ENCODE measurements at regions not wholly inside any gene's neighbourhood (a gene's known extent, or its start where the extent isn't known, plus 50 kb on each side); places are given as distances from the start of the nearest gene placed in this dataset.

DNA sequence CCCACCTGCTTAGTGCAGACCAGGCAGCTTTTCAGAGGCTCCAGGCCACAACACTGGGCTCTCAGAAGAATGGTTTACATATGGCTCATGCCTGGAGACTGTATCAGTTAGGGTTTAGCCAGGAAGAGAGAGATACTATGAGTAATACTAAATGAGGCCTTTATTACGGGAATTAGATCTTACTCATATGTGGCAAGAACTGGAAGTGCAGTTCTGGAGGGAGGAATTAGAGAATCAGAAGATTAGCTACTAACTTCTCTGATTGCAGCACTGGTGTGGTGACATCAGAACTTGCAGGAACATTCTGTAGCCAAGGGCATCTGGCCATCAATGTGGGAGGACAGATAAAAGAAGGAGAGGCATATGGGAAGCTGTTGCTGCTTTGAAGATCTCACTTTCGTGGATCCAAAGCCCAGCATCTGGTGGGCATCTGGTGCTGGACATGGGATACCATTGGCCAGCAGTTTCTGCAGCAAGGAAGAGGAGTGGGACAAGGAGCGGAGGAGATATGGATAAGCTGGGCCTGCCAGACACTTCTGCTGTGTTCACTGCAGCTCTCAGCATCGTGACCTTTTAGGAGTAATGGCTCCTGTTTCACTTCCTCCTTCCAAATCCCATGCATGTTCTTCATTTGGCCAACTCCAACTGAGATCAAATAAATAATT lies 248.5 kb downstream of the BTBD3 start:
- no peaks in the 10 kb centered on the region for H4K20me1 ChIP-seq (ENCODE audit: low read length)
- H3K27me3 ChIP-seq (ENCODE audit: low read length) = no peaks in the 10 kb centered on the region
- H3K36me3 ChIP-seq (ENCODE audit: low read depth, low read length) = no peaks in the 10 kb centered on the region
- TF ChIP-seq EZH2phosphoT487 (IDR thresholded peaks at IDR 0.05; ENCODE audit: borderline replicate concordance, low read length) (no peak), CTCF (conservative IDR thresholded peaks at IDR 0.05; ENCODE audit: low read depth, low read length) (peak; percentile 17; the same call in 1 of the 2 replicates)
- ChIA-PET POLR2A (ENCODE audit: unreplicated experiment) (no interaction called here), CTCF (no interaction called here)
- H3K4me2 ChIP-seq (ENCODE audit: low read length) = peak overlapping the region; percentile 33
- H3K9me2 ChIP-seq (replicated peaks; ENCODE audit: low read length) = no peaks in the 10 kb centered on the region
- H2AFZ ChIP-seq (ENCODE audit: low read length) = no peak overlapping the region
- no peak overlapping the region for H3K9ac ChIP-seq (ENCODE audit: low read length)
- H3K79me2 ChIP-seq (ENCODE audit: low read length) = no peaks in the 10 kb centered on the region
- DNase-seq (peak; percentile 83), ATAC-seq (0 out of 2 replicates have a peak, but pooled peaks have one; percentile 27)
- no TSS peak for BruUV-seq (replicated peaks)
- H3K4me3 ChIP-seq (ENCODE audit: low read length) = no peak overlapping the region
- peaks cover 13% of the 10 kb centered on the region for H3K4me1 ChIP-seq (ENCODE audit: insufficient read depth, low read length)
- intact Hi-C loops (cut with micrococcal nuclease) = no loop called here
- no peaks in the 10 kb centered on the region for H3F3A ChIP-seq (ENCODE audit: low read length, unreplicated experiment)
- H3K9me3 ChIP-seq (ENCODE audit: low read length) = no peaks in the 10 kb centered on the region
- peak overlapping the region; percentile 31 for H3K27ac ChIP-seq (ENCODE audit: low read length)

DNA sequence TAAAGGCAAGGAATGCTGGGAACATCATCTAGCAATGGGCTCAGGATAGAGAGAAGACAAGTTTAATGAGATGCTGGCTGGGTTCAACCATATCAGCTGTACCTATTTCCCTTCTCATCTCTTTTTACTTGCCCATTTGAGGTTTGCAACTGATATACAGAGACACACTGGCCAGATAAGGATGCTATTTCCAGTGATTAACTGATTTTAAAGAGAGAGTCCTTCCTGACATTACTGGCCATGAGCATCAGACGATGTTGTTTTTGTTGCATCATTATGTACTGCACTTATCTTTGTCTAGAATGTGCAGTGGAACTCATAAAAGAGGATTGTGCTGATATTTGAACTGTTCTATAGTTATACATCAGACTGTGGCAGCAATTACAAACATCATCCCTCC lies 252.7 kb downstream of the BTBD3 start:
- TF ChIP-seq EZH2 (IDR thresholded peaks at IDR 0.05; ENCODE audit: low read length, unreplicated experiment) (no peak), EZH2phosphoT487 (IDR thresholded peaks at IDR 0.05; ENCODE audit: borderline replicate concordance, low read length) (no peak), CTCF (conservative IDR thresholded peaks at IDR 0.05; ENCODE audit: low read depth, low read length) (no peak)
- Histone ChIP-seq H3K79me2 (ENCODE audit: low read length) (no peaks in the 10 kb centered on the region), H3K27ac (ENCODE audit: low read length) (no peak overlapping the region), H3K9me2 (replicated peaks; ENCODE audit: low read length) (no peaks in the 10 kb centered on the region), H3K36me3 (ENCODE audit: low read depth, low read length) (no peaks in the 10 kb centered on the region), H3K27me3 (ENCODE audit: low read length) (no peaks in the 10 kb centered on the region), H3K9ac (ENCODE audit: low read length) (no peak overlapping the region), H3F3A (ENCODE audit: low read length, unreplicated experiment) (no peaks in the 10 kb centered on the region), H3K4me2 (ENCODE audit: low read length) (no peak overlapping the region), H2AFZ (ENCODE audit: low read length) (no peak overlapping the region), H3K4me3 (ENCODE audit: low read length) (no peak overlapping the region), H3K9me3 (ENCODE audit: low read length) (no peaks in the 10 kb centered on the region), H3K4me1 (ENCODE audit: insufficient read depth, low read length) (peaks cover 31% of the 10 kb centered on the region), H4K20me1 (ENCODE audit: low read length) (no peaks in the 10 kb centered on the region)
- no peak for DNase-seq
- ChIA-PET POLR2A (ENCODE audit: unreplicated experiment) (no interaction called here), CTCF (no interaction called here)
- BruUV-seq (replicated peaks) = no TSS peak
- ATAC-seq = no peak
- intact Hi-C loops (cut with micrococcal nuclease) = no loop called here

GRCh38 chr20:12171923-12172524 lies 254.3 kb downstream of the BTBD3 start:
- Histone ChIP-seq H3K36me3 (ENCODE audit: low read depth, low read length) (no peaks in the 10 kb centered on the region), H3K4me1 (ENCODE audit: insufficient read depth, low read length) (peaks cover 22% of the 10 kb centered on the region; the same call in 1 of the 2 replicates), H3K9me2 (replicated peaks; ENCODE audit: low read length) (no peaks in the 10 kb centered on the region), H3K27me3 (ENCODE audit: low read length) (no peaks in the 10 kb centered on the region), H2AFZ (ENCODE audit: low read length) (no peak overlapping the region), H3F3A (ENCODE audit: low read length, unreplicated experiment) (no peaks in the 10 kb centered on the region), H3K4me3 (ENCODE audit: low read length) (no peak overlapping the region), H3K27ac (ENCODE audit: low read length) (no peak overlapping the region), H3K4me2 (ENCODE audit: low read length) (0 out of 2 replicates have a peak overlapping the region, but pooled peaks have one; percentile 5), H3K9me3 (ENCODE audit: low read length) (no peaks in the 10 kb centered on the region), H4K20me1 (ENCODE audit: low read length) (no peaks in the 10 kb centered on the region), H3K79me2 (ENCODE audit: low read length) (no peaks in the 10 kb centered on the region), H3K9ac (ENCODE audit: low read length) (no peak overlapping the region)
- intact Hi-C loops (cut with micrococcal nuclease) = no loop called here
- POLR2A ChIA-PET (ENCODE audit: unreplicated experiment) = interaction anchor here (0.7 kb wide), 1 partner anchor 96 kb away, joined by 3 read pairs; no protein-coding TSS in a partner anchor
- CTCF ChIA-PET = no interaction called here
- ATAC-seq = no peak
- TF ChIP-seq EZH2phosphoT487 (IDR thresholded peaks at IDR 0.05; ENCODE audit: borderline replicate concordance, low read length) (no peak), CTCF (conservative IDR thresholded peaks at IDR 0.05; ENCODE audit: low read depth, low read length) (no peak), EZH2 (IDR thresholded peaks at IDR 0.05; ENCODE audit: low read length, unreplicated experiment) (no peak)
- BruUV-seq (replicated peaks) = no TSS peak
- DNase-seq = peak; percentile 58

All from PC-3 (cell line).